ENCODE measurements at regions not wholly inside any gene's neighbourhood (a gene's known extent, or its start where the extent isn't known, plus 50 kb on each side); places are given as distances from the start of the nearest gene placed in this dataset.
"Not testable (repeated sequence)": the region's sequence is repeated elsewhere in the genome, so short reads cannot be mapped to it uniquely, and the experiment has no call there.

- TF ChIP-seq, protein P1, sequence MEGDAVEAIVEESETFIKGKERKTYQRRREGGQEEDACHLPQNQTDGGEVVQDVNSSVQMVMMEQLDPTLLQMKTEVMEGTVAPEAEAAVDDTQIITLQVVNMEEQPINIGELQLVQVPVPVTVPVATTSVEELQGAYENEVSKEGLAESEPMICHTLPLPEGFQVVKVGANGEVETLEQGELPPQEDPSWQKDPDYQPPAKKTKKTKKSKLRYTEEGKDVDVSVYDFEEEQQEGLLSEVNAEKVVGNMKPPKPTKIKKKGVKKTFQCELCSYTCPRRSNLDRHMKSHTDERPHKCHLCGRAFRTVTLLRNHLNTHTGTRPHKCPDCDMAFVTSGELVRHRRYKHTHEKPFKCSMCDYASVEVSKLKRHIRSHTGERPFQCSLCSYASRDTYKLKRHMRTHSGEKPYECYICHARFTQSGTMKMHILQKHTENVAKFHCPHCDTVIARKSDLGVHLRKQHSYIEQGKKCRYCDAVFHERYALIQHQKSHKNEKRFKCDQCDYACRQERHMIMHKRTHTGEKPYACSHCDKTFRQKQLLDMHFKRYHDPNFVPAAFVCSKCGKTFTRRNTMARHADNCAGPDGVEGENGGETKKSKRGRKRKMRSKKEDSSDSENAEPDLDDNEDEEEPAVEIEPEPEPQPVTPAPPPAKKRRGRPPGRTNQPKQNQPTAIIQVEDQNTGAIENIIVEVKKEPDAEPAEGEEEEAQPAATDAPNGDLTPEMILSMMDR (conservative IDR thresholded peaks at IDR 0.05; ENCODE audit: low read length) = not testable (repeated sequence)
- not testable (repeated sequence) for TF ChIP-seq EZH2phosphoT487 (IDR thresholded peaks at IDR 0.05; ENCODE audit: borderline replicate concordance)
These were observed 88.6 kb downstream of the DEFB131A start for GRCh38 chr4:9532863-9533192.

Measured in Loucy (cell line).